KMS-11 (cell line): ENCODE measurements at regions not wholly inside any gene's neighbourhood (a gene's known extent, or its start where the extent isn't known, plus 50 kb on each side); places are given as distances from the start of the nearest gene placed in this dataset.
"Not testable (repeated sequence)": the region's sequence is repeated elsewhere in the genome, so short reads cannot be mapped to it uniquely, and the experiment has no call there.

Experiments used
- H2AFZ ChIP-seq: fragments of 200-600 bp; sonication (generic); 2 replicates; pipeline ENCODE4 v1.6.1; 2016; ENCODE audit warnings: antibody characterized with exemption, mixed run types, low read depth
- H3K27ac ChIP-seq: fragments of 200-600 bp; sonication (generic); 2 replicates; pipeline ENCODE4 v1.6.1; 2016; ENCODE audit warnings: mild to moderate bottlenecking, mixed run types
- H3K27me3 ChIP-seq: fragments of 200-600 bp; sonication (generic); 2 replicates; pipeline ENCODE4 v1.6.1; 2017; ENCODE audit warnings: mild to moderate bottlenecking, low read depth, mixed run types, moderate library complexity; ENCODE audit not compliant: insufficient read depth
- H3K36me3 ChIP-seq: fragments of 200-600 bp; sonication (generic); 2 replicates; pipeline ENCODE4 v1.6.1; 2017; ENCODE audit warnings: mild to moderate bottlenecking, mixed run types; ENCODE audit not compliant: insufficient read depth
- H3K4me1 ChIP-seq: fragments of 200-600 bp; sonication (generic); 2 replicates; pipeline ENCODE4 v1.6.1; 2016; ENCODE audit warnings: mild to moderate bottlenecking, low read depth, mixed run types; ENCODE audit not compliant: poor library complexity, severe bottlenecking
- H3K4me2 ChIP-seq: fragments of 200-600 bp; sonication (generic); 2 replicates; pipeline ENCODE4 v1.7.0; 2016; ENCODE audit warnings: mild to moderate bottlenecking, mixed run types
- H3K4me3 ChIP-seq: fragments of 200-600 bp; sonication (generic); IDR thresholded peaks from 2 replicates; pipeline ENCODE4 v1.6.1; 2017; ENCODE audit warnings: low read depth, low read length, mixed read lengths; ENCODE audit not compliant: insufficient read depth
- H3K79me2 ChIP-seq: fragments of 200-600 bp; sonication (generic); 2 replicates; pipeline ENCODE4 v1.6.1; 2016; ENCODE audit warnings: low read depth, mixed run types; ENCODE audit not compliant: insufficient read depth
- H3K9ac ChIP-seq: fragments of 200-600 bp; sonication (generic); 2 replicates; pipeline ENCODE4 v1.6.1; 2016; ENCODE audit warnings: mild to moderate bottlenecking, mixed run types
- H4K20me1 ChIP-seq: fragments of 200-600 bp; sonication (generic); 2 replicates; pipeline ENCODE4 v1.6.1; 2016; ENCODE audit warnings: mild to moderate bottlenecking, mixed run types; ENCODE audit not compliant: insufficient read depth
- CTCF ChIP-seq: fragments of 200-600 bp; sonication (generic); conservative IDR thresholded peaks from 2 replicates; pipeline ENCODE4 v1.6.1; 2017; ENCODE audit warnings: low read depth, mild to moderate bottlenecking, antibody characterized with exemption, low read length, moderate library complexity, mixed read lengths

DNA sequence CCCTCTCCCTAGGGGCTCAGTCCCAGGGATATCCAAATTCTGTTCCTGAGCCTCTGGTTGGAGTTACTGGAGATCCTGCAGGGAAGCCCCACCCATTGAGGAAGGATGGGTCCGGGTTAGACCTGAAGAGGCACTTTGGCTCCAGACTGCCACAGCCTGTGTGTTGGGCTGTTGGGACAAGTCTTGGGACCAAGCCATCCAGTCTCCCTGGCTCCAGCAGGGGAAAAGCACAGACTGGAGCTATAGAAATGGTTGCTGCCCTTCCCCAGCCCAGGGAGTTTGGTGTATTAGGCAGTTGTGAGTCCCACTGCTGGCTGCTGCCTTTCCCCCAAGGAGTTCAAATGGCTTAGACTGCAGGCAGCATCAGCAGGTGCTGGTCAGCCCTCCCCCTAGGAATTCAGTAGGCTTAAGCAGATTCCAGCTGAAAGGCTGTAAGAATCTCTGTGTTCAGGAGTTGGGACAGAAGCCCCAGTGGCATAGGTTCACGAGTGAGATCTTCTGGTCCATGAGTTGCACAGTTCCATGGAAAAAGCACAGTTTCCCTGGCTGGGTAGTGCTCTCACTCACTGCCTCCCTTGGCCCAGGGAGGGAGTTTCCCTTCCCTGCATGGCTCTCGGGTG is 344.0 kb upstream of the EPHA5 start:
- Histone ChIP-seq H4K20me1 (no peaks in the 10 kb centered on the region), H3K9ac (no peak overlapping the region), H2AFZ (no peak overlapping the region), H3K27ac (no peak overlapping the region), H3K4me2 (no peak overlapping the region), H3K36me3 (no peaks in the 10 kb centered on the region), H3K27me3 (no peaks in the 10 kb centered on the region), H3K79me2 (no peaks in the 10 kb centered on the region), H3K4me1 (no peaks in the 10 kb centered on the region), H3K4me3 (no peak overlapping the region)
- TF ChIP-seq CTCF = no peak

DNA sequence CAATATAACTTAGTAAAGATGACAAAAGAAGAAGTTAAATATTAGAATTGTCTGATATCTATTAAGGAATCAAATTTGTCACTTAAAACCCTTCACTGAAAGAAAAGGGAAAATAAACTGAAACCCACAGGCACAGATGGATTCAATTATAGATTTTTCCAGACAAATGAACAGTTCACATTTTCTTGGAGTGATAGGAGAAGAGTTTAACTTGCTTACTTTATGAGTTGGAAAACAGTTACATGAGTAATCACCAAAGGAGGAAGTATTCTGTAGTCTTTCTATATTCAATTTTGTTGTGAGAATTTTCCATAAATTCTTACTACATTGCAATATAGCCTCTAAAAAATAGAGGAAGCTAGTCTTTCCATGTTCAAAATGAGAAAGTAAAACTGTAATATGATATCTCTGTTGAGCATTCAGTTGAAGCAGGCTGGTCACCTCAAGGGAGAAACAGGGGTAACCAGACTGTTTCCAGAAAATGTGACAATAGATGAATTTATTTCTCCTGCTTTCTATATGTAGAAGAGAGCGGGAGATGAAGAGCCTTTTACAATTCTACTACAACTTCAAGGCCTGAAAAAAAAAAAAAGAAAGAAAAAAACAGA is 330.3 kb upstream of the EPHA5 start:
- H2AFZ ChIP-seq = no peak overlapping the region
- TF ChIP-seq CTCF = no peak
- no peaks in the 10 kb centered on the region for H3K36me3 ChIP-seq

DNA sequence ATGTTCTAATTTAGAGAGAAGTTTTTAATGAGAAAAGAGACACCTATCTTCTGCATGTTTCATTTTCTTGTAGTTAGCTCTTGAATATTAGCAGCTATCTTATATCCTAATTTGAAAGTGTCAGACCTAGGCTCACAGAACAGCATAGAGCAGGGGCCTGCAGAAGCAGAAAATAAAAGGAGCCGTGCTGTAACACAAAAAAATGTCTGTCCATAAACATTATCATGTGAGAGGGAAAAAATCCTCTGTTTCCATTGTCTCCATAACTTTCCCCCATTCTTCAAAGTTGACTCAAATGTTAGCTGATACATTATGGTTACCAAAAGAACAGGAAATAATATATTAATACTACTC is 329.2 kb upstream of the EPHA5 start:
- H3K9ac ChIP-seq = no peak overlapping the region

More for the DNA sequence above, 330.3 kb upstream of the EPHA5 start:
- no peak overlapping the region for H3K4me3 ChIP-seq
- no peaks in the 10 kb centered on the region for H3K4me1 ChIP-seq
- no peaks in the 10 kb centered on the region for H3K79me2 ChIP-seq
- no peak overlapping the region for H3K9ac ChIP-seq
- no peak overlapping the region for H3K27ac ChIP-seq
- H3K27me3 ChIP-seq = no peaks in the 10 kb centered on the region
- no peaks in the 10 kb centered on the region for H4K20me1 ChIP-seq
- no peak overlapping the region for H3K4me2 ChIP-seq

DNA sequence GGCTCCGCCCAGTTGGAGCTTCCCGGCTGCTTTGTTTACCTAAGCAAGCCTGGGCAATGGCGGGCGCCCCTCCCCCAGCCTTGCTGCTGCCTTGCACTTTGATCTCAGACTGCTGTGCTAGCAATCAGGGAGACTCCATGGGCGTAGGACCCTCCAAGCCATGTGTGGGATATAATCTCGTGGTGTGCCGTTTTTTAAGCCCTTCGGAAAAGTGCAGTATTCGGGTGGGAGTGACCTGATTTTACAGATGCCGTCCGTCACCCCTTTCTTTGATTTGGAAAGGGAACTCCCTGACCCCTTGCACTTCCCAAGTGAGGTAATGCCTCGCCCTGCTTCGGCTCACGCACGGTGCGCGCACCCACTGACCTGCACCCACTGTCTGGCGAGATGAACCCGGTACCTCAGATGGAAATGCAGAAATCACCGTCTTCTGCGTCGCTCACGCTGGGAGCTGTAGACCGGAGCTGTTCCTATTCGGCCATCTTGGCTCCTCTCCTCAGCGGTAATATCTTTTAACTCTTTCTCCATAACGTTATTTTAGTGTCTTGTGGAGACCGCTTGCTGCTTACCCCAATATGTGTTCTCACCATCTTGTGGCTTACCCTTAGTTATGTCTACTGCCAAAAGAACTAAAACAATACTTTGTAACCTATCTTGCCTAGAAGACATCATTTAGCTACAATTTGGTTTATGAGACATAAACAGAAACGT is 328.7 kb upstream of the EPHA5 start:
- not testable (repeated sequence) for H3K36me3 ChIP-seq, H2AFZ ChIP-seq, H3K27me3 ChIP-seq, H3K4me3 ChIP-seq, H3K27ac ChIP-seq, H4K20me1 ChIP-seq, H3K4me1 ChIP-seq, H3K9ac ChIP-seq, H3K79me2 ChIP-seq, H3K4me2 ChIP-seq

More for the DNA sequence above, 329.2 kb upstream of the EPHA5 start:
- Histone ChIP-seq H2AFZ (no peak overlapping the region), H3K79me2 (no peaks in the 10 kb centered on the region), H4K20me1 (no peaks in the 10 kb centered on the region), H3K27ac (no peak overlapping the region), H3K4me2 (no peak overlapping the region), H3K4me1 (no peaks in the 10 kb centered on the region), H3K4me3 (no peak overlapping the region), H3K36me3 (no peaks in the 10 kb centered on the region), H3K27me3 (no peaks in the 10 kb centered on the region)
- TF ChIP-seq CTCF = no peak

- no peak overlapping the region for H2AFZ ChIP-seq
- H4K20me1 ChIP-seq = no peaks in the 10 kb centered on the region
- H3K27me3 ChIP-seq = no peaks in the 10 kb centered on the region
- no peaks in the 10 kb centered on the region for H3K4me1 ChIP-seq
- no peak overlapping the region for H3K4me3 ChIP-seq
- no peak overlapping the region for H3K27ac ChIP-seq
- H3K9ac ChIP-seq = no peak overlapping the region
- no peak overlapping the region for H3K4me2 ChIP-seq
- TF ChIP-seq CTCF = no peak
- no peaks in the 10 kb centered on the region for H3K36me3 ChIP-seq
- no peaks in the 10 kb centered on the region for H3K79me2 ChIP-seq
Measured at GRCh38 chr4:65983061-65983460, 312.8 kb upstream of the EPHA5 start.
